Body of pancreas (tissue), 4 donors: ENCODE measurements at regions not wholly inside any gene's neighbourhood (a gene's known extent, or its start where the extent isn't known, plus 50 kb on each side); places are given as distances from the start of the nearest gene placed in this dataset.

Source experiments
- POLR2A ChIP-seq, 3 donors: fragments of 450-650 bp; IDR thresholded peaks; one replicate each; pipeline ENCODE4 v1.6.1; 2016; ENCODE audit warnings: antibody characterized with exemption in 3 of 3, mild to moderate bottlenecking in 2 of 3
- TF ChIP-seq, protein P1 (sequence below), 7 experiments: fragments of 450-650 bp in 4 of 7; fragments of 200-600 bp in 3 of 7; sonication (generic) in 3 of 7; IDR thresholded peaks; one replicate each; pipeline ENCODE4 v1.5.1; 2016 to 2019; ENCODE audit warnings: antibody characterized with exemption in 7 of 7

DNA sequence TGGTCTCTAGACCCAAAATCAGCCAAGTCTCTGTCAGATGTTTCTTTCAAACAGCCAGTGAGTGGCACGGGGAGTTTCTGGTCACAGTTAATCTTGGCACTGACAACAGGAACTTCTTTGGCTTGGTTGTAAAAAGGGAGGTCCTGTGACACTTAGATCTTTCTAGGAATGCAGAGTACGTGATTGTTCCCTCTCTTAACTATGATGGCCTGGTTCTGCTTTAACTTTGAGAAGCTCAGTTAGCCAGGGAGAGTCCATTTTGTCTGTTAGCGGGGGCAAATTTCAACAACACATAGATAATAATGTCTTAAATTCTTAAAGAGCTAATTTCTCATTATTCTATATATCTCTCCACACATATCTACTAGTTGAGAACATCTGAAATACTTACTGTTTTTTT is 344.5 kb upstream of the LRRTM4 start:
- TF ChIP-seq POLR2A (IDR thresholded peaks at IDR 0.05), result no peak
- TF ChIP-seq, protein P1, sequence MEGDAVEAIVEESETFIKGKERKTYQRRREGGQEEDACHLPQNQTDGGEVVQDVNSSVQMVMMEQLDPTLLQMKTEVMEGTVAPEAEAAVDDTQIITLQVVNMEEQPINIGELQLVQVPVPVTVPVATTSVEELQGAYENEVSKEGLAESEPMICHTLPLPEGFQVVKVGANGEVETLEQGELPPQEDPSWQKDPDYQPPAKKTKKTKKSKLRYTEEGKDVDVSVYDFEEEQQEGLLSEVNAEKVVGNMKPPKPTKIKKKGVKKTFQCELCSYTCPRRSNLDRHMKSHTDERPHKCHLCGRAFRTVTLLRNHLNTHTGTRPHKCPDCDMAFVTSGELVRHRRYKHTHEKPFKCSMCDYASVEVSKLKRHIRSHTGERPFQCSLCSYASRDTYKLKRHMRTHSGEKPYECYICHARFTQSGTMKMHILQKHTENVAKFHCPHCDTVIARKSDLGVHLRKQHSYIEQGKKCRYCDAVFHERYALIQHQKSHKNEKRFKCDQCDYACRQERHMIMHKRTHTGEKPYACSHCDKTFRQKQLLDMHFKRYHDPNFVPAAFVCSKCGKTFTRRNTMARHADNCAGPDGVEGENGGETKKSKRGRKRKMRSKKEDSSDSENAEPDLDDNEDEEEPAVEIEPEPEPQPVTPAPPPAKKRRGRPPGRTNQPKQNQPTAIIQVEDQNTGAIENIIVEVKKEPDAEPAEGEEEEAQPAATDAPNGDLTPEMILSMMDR (IDR thresholded peaks at IDR 0.05), result no peak
